ENCODE measurements at regions not wholly inside any gene's neighbourhood (a gene's known extent, or its start where the extent isn't known, plus 50 kb on each side); places are given as distances from the start of the nearest gene placed in this dataset.
"Not testable (repeated sequence)": the region's sequence is repeated elsewhere in the genome, so short reads cannot be mapped to it uniquely, and the experiment has no call there.

DNA sequence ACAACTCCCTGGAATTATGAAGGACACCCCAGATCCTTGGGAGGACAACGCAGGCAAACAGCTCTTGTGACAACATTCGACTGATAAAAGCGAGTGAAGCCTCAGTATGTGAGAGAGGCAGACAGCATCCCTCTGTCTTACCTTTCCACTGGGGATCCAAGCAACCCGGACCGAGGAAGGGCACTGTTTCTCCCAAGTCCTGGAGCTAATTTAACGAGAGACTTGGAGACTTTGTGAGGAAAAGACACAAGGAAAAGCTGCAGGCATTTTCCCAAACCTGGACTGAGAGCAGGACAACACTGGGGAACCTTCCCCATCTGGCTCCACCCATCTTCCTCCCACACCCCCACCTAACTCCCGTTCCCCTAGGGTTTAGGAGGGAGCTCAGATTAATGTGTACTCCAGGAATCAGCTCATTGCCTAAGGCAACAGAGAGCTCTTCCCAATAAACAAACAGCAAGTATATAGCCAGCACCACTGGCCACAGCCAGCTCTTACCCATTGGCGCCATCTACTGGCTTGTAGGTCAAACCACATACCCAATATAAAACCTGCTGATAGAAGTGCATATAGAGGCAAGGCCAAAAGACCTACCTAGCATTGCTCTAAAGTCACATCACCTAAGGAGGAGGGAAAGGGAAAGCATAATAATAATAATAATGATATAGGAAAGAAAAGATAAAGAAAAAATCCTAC lies 76.7 kb upstream of the NEK3 start:
- CTCF ChIA-PET: interaction anchor here (0.6 to 0.8 kb wide), 2 partner anchors 234 to 340 kb away, joined by 3 read pairs; no protein-coding TSS in a partner anchor
- H3K4me1 Mint-ChIP-seq (ENCODE audit: low read depth); POLR2A ChIA-PET; H3K4me3 Mint-ChIP-seq; intact Hi-C loops (cut with micrococcal nuclease); H3K36me3 Mint-ChIP-seq; H3K9me3 Mint-ChIP-seq; H3K27ac Mint-ChIP-seq; H3K27me3 Mint-ChIP-seq: not testable (repeated sequence)
- DNase-seq: peak; percentile 47

DNA sequence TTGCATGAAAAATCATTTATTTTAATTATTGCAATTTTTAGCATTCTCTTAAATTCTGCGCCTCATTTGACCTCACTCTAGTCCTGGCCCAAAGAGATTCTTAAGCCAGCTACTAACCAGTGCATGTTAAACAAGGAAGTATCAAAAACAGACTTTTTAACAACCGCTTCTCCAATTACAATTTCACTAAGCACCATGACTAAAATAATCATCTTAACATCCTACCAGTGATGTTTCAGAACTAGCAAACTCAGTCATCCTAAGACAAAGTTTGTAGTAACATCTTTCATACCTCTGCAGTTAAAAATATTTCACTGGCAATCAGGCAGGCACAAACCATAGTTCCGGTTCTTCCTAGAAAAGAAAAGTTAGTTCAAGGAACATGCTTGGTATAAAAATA lies 75.5 kb upstream of the NEK3 start:
- POLR2A ChIA-PET; H3K27ac Mint-ChIP-seq; CTCF ChIA-PET; H3K4me3 Mint-ChIP-seq; H3K36me3 Mint-ChIP-seq; H3K27me3 Mint-ChIP-seq; intact Hi-C loops (cut with micrococcal nuclease); DNase-seq; H3K4me1 Mint-ChIP-seq (ENCODE audit: low read depth); H3K9me3 Mint-ChIP-seq: not testable (repeated sequence)

DNA sequence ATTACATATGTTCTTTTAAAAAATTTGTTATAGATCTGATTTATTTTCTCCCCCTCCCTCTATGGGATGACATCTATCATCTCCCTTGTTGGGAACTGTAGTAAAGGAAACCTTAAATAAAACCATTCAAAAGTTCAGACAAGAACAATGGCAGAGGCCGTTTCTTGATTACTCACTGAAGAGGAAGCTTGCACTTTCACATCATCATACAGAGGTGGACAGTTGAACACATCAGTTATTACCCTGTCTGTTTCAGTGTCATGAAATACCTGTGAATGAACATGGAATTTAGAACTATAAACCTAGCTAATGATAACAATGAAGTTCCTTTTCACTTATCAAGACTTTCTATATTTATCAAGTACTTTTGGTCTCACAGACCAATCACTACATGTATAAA lies 63.7 kb upstream of the NEK3 start:
- H3K9me3 Mint-ChIP-seq; CTCF ChIA-PET; POLR2A ChIA-PET; intact Hi-C loops (cut with micrococcal nuclease); H3K27me3 Mint-ChIP-seq; H3K36me3 Mint-ChIP-seq; H3K27ac Mint-ChIP-seq; DNase-seq; H3K4me1 Mint-ChIP-seq (ENCODE audit: low read depth); H3K4me3 Mint-ChIP-seq: not testable (repeated sequence)

DNA sequence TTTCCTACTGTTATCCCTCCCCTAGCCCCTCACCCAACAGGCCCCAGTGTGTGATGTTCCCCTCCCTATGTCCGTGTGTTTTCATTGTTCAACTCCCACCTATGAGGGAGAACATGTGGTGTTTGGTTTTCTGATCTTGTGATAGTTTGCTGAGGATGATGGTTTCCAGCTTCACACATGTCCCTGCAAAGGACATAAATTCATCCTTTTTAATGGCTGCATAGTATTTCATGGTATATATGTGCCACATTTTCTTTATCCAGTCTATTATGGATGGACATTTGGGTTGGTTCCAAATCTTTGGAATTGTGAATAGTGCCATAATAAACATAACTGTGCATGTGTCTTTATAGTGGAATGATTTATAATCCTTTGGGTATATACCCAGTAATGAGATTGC lies 54.5 kb upstream of the NEK3 start:
- not testable (repeated sequence) for H3K9me3 Mint-ChIP-seq

DNA sequence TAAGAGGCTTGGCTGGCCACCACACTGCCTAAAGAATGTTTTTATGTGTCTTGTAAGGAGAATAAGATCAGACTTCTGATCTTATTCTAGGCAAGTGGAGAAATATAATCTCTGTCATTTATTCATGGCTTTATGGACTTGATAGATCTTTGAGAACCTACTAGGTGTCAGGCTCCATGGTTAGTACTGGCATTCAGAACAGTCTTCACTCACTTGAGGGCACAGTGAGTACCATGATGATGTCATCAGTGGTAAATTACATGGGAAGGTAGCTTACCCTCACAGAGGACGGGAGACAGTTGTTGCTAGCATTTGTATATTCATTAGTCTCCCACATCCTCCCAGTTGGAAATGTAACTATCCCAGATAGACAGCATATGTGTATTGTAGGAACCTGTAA lies 53.5 kb upstream of the NEK3 start:
- POLR2A ChIA-PET; H3K4me1 Mint-ChIP-seq (ENCODE audit: low read depth); CTCF ChIA-PET; H3K4me3 Mint-ChIP-seq; H3K27ac Mint-ChIP-seq; intact Hi-C loops (cut with micrococcal nuclease); H3K9me3 Mint-ChIP-seq; H3K36me3 Mint-ChIP-seq; DNase-seq: not testable (repeated sequence)
- H3K27me3 Mint-ChIP-seq: peaks cover 29% of the 10 kb centered on the region

More for the DNA sequence above, 54.5 kb upstream of the NEK3 start:
- DNase-seq; intact Hi-C loops (cut with micrococcal nuclease); H3K4me3 Mint-ChIP-seq; H3K27ac Mint-ChIP-seq; POLR2A ChIA-PET; H3K36me3 Mint-ChIP-seq; CTCF ChIA-PET; H3K4me1 Mint-ChIP-seq (ENCODE audit: low read depth): not testable (repeated sequence)
- peaks cover 30% of the 10 kb centered on the region for H3K27me3 Mint-ChIP-seq

DNA sequence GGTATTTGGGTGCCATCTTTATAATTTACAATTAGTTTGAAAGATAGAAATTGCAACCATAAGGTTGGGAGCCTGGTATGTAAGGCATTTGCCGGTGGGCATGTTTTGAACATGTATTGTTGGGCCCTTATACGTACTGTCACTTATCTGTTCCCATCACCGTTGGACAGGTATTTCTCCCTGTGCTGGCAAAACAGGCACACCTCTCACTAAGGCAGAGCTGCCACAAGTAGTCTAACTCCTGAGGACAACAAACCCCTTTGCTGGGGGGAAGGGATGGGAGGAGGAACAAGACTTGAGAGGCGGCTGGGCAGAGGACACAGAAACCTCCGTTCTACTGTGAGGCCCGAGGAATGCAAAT lies 52.0 kb upstream of the NEK3 start:
- H3K36me3 Mint-ChIP-seq; intact Hi-C loops (cut with micrococcal nuclease); H3K4me1 Mint-ChIP-seq (ENCODE audit: low read depth); DNase-seq; POLR2A ChIA-PET; CTCF ChIA-PET; H3K27ac Mint-ChIP-seq; H3K4me3 Mint-ChIP-seq; H3K9me3 Mint-ChIP-seq: not testable (repeated sequence)
- H3K27me3 Mint-ChIP-seq: peaks cover 26% of the 10 kb centered on the region

DNA sequence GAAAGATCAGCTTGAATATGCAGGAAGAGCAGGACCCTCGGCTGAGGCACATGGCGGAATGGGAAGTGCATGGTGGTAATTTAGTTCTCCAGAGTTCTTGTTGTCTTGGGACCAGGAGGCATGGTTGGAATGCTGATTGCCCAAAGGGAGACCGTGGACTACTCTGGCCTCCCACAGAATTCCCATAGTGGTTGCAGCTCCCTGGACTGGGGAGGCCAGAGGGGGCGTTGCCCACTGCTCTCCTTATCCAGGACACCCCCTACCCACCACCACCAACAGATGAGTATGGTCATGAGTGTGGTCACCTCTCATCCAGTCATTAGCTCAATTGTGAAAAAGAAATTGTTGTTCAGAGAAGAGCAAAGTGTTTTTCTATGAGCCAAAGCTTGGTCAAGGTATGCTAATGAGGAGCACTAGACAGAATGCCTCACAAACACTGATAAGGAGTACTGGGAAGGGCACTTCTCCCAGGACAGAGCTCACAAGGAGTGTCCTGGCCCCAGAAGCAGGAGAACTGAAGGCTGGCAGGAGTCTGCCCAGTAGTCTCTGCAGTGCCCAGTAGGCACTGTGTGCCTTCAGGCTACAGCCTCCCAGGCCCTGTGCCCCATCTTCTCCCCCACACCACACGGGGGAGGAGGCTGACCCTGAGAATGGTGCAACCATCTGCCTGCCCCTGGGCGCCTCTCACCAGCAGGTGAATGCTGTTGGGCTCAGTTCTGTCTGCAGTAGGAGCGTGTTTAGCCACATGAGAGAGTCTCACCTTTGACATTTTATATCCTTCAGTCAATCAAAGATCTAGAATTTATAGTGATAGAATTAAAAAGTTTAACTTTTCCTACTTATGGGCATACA lies 51.4 kb upstream of the NEK3 start:
- intact Hi-C loops (cut with micrococcal nuclease); H3K9me3 Mint-ChIP-seq; H3K36me3 Mint-ChIP-seq; DNase-seq; H3K4me1 Mint-ChIP-seq (ENCODE audit: low read depth); POLR2A ChIA-PET; H3K4me3 Mint-ChIP-seq; H3K27ac Mint-ChIP-seq: not testable (repeated sequence)
- CTCF ChIA-PET: interaction anchor here (0.6 kb wide), 1 partner anchor 199 kb away, joined by 3 read pairs; no protein-coding TSS in a partner anchor
- H3K27me3 Mint-ChIP-seq: peaks cover 24% of the 10 kb centered on the region
